B cell (primary cell): ENCODE measurements at regions not wholly inside any gene's neighbourhood (a gene's known extent, or its start where the extent isn't known, plus 50 kb on each side); places are given as distances from the start of the nearest gene placed in this dataset.

ENCODE experiments used
- ATAC-seq: fragments of 200-7000 bp; cut with Tn5 transposase; one replicate; pipeline ENCODE4 v1.10.0; 2021; ENCODE audit warnings: low read depth, mild to moderate bottlenecking, moderate number of reproducible peaks, moderate library complexity
- CTCF ChIA-PET: fragments of 350-600 bp; sonication (Branson Sonifier 250); formaldehyde crosslinking; loops from one replicate; lab custom pipeline; 2021; ENCODE audit warnings: antibody characterized with exemption, inconsistent platforms; lab: Charles Lee
- POLR2A ChIA-PET: fragments of 350-600 bp; sonication (Branson Sonifier 250); formaldehyde crosslinking; loops from one replicate; lab custom pipeline; 2021; ENCODE audit warnings: antibody characterized with exemption; lab: Charles Lee
- DNase-seq: peaks from one replicate; pipeline ENCODE4 v3.0.0; 2013
- H2AFZ ChIP-seq: 2 replicates; pipeline ENCODE4 v1.6.1; 2012; ENCODE audit warnings: mild to moderate bottlenecking, low read depth, low read length; ENCODE audit not compliant: insufficient read depth, poor library complexity, severe bottlenecking
- H3K27ac ChIP-seq, 2 donors: 1 replicate in 1 of 2; 2 replicates in 1 of 2; pipeline ENCODE4 v1.5.1; 2012 to 2013; ENCODE audit warnings: low read length in 2 of 2, mild to moderate bottlenecking in 2 of 2, moderate library complexity in 1 of 2
- H3K27me3 ChIP-seq, 4 experiments: fragments of 200-600 bp in 1 of 4; sonication (generic) in 1 of 4; replicated peaks in 1 of 4; 1 replicate in 2 of 4; 2 replicates in 2 of 4; pipeline versions ENCODE4 v1.6.1 to v1.7.0; 2013 to 2016; ENCODE audit warnings: low read length in 3 of 4, mild to moderate bottlenecking in 2 of 4, mixed read lengths in 1 of 4, moderate library complexity in 1 of 4; ENCODE audit not compliant: insufficient read depth in 4 of 4, control insufficient read depth in 3 of 4; ENCODE audit errors: control extremely low read depth in 1 of 4
- H3K36me3 ChIP-seq, 2 experiments: replicated peaks in 1 of 2; 1 replicate in 1 of 2; 2 replicates in 1 of 2; pipeline versions ENCODE4 v1.6.1 to v1.7.1; 2013; ENCODE audit warnings: low read length in 1 of 2; ENCODE audit not compliant: insufficient read depth in 2 of 2, control insufficient read depth in 1 of 2; ENCODE audit errors: control extremely low read depth in 1 of 2, extremely low read depth in 1 of 2
- H3K4me1 ChIP-seq, 2 donors: fragments of 200-600 bp in 1 of 2; sonication (generic) in 1 of 2; 1 replicate in 1 of 2; 2 replicates in 1 of 2; pipeline versions ENCODE4 v1.5.1 to v1.6.1; 2013 to 2017; ENCODE audit warnings: low read length in 2 of 2; ENCODE audit not compliant: control insufficient read depth in 2 of 2, insufficient read depth in 2 of 2
- H3K4me2 ChIP-seq: replicated peaks from 2 replicates; pipeline ENCODE3; 2012; ENCODE audit warnings: mild to moderate bottlenecking, low read depth, low read length; ENCODE audit not compliant: poor library complexity, severe bottlenecking
- H3K4me3 ChIP-seq, 5 experiments: fragments of 200-600 bp in 1 of 5; sonication (generic) in 1 of 5; 1 replicate in 3 of 5; 2 replicates in 2 of 5; pipeline versions ENCODE4 v1.5.1 to v1.7.0; 2011 to 2016; ENCODE audit warnings: low read length in 4 of 5, mild to moderate bottlenecking in 4 of 5, low read depth in 2 of 5, control low read depth in 1 of 5, moderate library complexity in 1 of 5; ENCODE audit not compliant: insufficient read depth in 1 of 5; ENCODE audit errors: control extremely low read depth in 1 of 5, extremely low read depth in 1 of 5
- H3K79me2 ChIP-seq: fragments of 200-600 bp; sonication (generic); one replicate; pipeline ENCODE4 v1.6.0; 2016; ENCODE audit warnings: low read length; ENCODE audit not compliant: control insufficient read depth, insufficient read depth
- H3K9ac ChIP-seq: fragments of 200-600 bp; sonication (generic); 2 replicates; pipeline ENCODE4 v1.6.1; 2017; ENCODE audit warnings: mild to moderate bottlenecking, low read length, moderate library complexity
- H3K9me3 ChIP-seq, 3 donors: one replicate each; pipeline versions ENCODE4 v1.6.1 to v1.7.1; 2013; ENCODE audit warnings: low read length in 2 of 3; ENCODE audit not compliant: control insufficient read depth in 2 of 3, insufficient read depth in 1 of 3; ENCODE audit errors: control extremely low read depth in 1 of 3
- H4K20me1 ChIP-seq: 2 replicates; pipeline ENCODE4 v1.6.0; 2012; ENCODE audit warnings: mild to moderate bottlenecking, low read length; ENCODE audit not compliant: insufficient read depth, control insufficient read depth, poor library complexity, severe bottlenecking
- H3K27ac Mint-ChIP-seq: one replicate; pipeline ENCODE4 v1.8.0; 2021; ENCODE audit warnings: mixed read lengths
- H3K27me3 Mint-ChIP-seq: one replicate; pipeline ENCODE4 v1.8.0; 2021; ENCODE audit warnings: mixed read lengths
- H3K4me1 Mint-ChIP-seq: one replicate; pipeline ENCODE4 v1.8.0; 2021; ENCODE audit warnings: mixed read lengths
- H3K4me3 Mint-ChIP-seq: one replicate; pipeline ENCODE4 v1.8.0; 2021; ENCODE audit warnings: mixed read lengths
- H3K9me3 Mint-ChIP-seq: one replicate; pipeline ENCODE4 v1.8.0; 2022; ENCODE audit warnings: mixed read lengths; ENCODE audit not compliant: insufficient read depth
- CTCF ChIP-seq: fragments of 200-600 bp; IDR thresholded peaks from one replicate; pipeline ENCODE4 v1.8.0; 2022; ENCODE audit warnings: antibody characterized with exemption, mild to moderate bottlenecking
- EZH2 ChIP-seq: IDR thresholded peaks from 2 replicates; pipeline ENCODE4 v1.6.1; 2012; ENCODE audit warnings: borderline replicate concordance, low read depth, mild to moderate bottlenecking, moderate library complexity, low read length; ENCODE audit not compliant: insufficient read depth, poor library complexity, severe bottlenecking
- whole genome bisulfite sequencing: methylation state at CpG from one replicate; pipeline ENCODE4 v1.1.5; 2013; ENCODE audit warnings: missing lambda C conversion rate; ENCODE audit not compliant: insufficient coverage; 5-methylcytosine and 5-hydroxymethylcytosine counted together
- intact Hi-C: fragments of 100-400 bp; cut with micrococcal nuclease; formaldehyde crosslinking; loops from one replicate; pipeline ENCODE4 v1.10.0; 2022

GRCh38 chr13:74825152-74825937 lies 656.6 kb downstream of the TBC1D4 start:
- CTCF ChIA-PET = no interaction called here
- POLR2A ChIA-PET = no interaction called here
- no peak overlapping the region for H3K4me3 Mint-ChIP-seq

GRCh38 chr13:74820809-74821208 lies 661.2 kb downstream of the TBC1D4 start:
- Histone ChIP-seq H3K36me3 (no peaks in the 10 kb centered on the region), H3K9ac (no peak overlapping the region), H3K9me3 (no peaks in the 10 kb centered on the region), H4K20me1 (no peaks in the 10 kb centered on the region), H3K4me1 (no peaks in the 10 kb centered on the region), H3K79me2 (no peaks in the 10 kb centered on the region), H3K27ac (no peak overlapping the region), H3K4me3 (no peak overlapping the region), H2AFZ (no peak overlapping the region), H3K4me2 (no peak overlapping the region), H3K27me3 (no peaks in the 10 kb centered on the region)
- WGBS = 83% methylated on average over 1 of the region's 3 CpGs
- TF ChIP-seq EZH2 (no peak), CTCF (no peak)
- H3K4me1 Mint-ChIP-seq = no peaks in the 10 kb centered on the region
- no peak overlapping the region for H3K27ac Mint-ChIP-seq
- no peak overlapping the region for H3K4me3 Mint-ChIP-seq
- ChIA-PET CTCF (no interaction called here), POLR2A (no interaction called here)
- H3K9me3 Mint-ChIP-seq = no peaks in the 10 kb centered on the region
- ATAC-seq (no peak), DNase-seq (no peak)
- H3K27me3 Mint-ChIP-seq = no peaks in the 10 kb centered on the region
- intact Hi-C loops = no loop called here

More at GRCh38 chr13:74825152-74825937, 656.6 kb downstream of the TBC1D4 start:
- DNase-seq (no peak), ATAC-seq (no peak)
- H3K9me3 ChIP-seq = peaks cover 0 to 2% (median 0%) of the 10 kb centered on the region in 3 donors
- no peaks in the 10 kb centered on the region for H3K9me3 Mint-ChIP-seq
- H3K27me3 ChIP-seq = no peaks in the 10 kb centered on the region
- no peaks in the 10 kb centered on the region for H3K27me3 Mint-ChIP-seq
- no peak overlapping the region for H3K27ac ChIP-seq
- no peak overlapping the region for H3K4me3 ChIP-seq
- no peak overlapping the region for H3K27ac Mint-ChIP-seq
- H4K20me1 ChIP-seq = no peaks in the 10 kb centered on the region
- H3K36me3 ChIP-seq = no peaks in the 10 kb centered on the region
- 82% methylated on average over 2 of the region's 2 CpGs for WGBS
- no peaks in the 10 kb centered on the region for H3K4me1 Mint-ChIP-seq
- H3K4me2 ChIP-seq = no peak overlapping the region
- TF ChIP-seq CTCF = no peak
- no peak overlapping the region for H2AFZ ChIP-seq
- H3K4me1 ChIP-seq = no peaks in the 10 kb centered on the region
- intact Hi-C loops = no loop called here
- no peaks in the 10 kb centered on the region for H3K79me2 ChIP-seq
- H3K9ac ChIP-seq = no peak overlapping the region
